ENCODE measurements at regions not wholly inside any gene's neighbourhood (a gene's known extent, or its start where the extent isn't known, plus 50 kb on each side); places are given as distances from the start of the nearest gene placed in this dataset.

- DNase-seq (ENCODE audit: low read depth) = no peak
- H3K4me3 ChIP-seq (ENCODE audit: low read depth, low read length) = no peak overlapping the region
- TF ChIP-seq, protein P1, sequence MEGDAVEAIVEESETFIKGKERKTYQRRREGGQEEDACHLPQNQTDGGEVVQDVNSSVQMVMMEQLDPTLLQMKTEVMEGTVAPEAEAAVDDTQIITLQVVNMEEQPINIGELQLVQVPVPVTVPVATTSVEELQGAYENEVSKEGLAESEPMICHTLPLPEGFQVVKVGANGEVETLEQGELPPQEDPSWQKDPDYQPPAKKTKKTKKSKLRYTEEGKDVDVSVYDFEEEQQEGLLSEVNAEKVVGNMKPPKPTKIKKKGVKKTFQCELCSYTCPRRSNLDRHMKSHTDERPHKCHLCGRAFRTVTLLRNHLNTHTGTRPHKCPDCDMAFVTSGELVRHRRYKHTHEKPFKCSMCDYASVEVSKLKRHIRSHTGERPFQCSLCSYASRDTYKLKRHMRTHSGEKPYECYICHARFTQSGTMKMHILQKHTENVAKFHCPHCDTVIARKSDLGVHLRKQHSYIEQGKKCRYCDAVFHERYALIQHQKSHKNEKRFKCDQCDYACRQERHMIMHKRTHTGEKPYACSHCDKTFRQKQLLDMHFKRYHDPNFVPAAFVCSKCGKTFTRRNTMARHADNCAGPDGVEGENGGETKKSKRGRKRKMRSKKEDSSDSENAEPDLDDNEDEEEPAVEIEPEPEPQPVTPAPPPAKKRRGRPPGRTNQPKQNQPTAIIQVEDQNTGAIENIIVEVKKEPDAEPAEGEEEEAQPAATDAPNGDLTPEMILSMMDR (conservative IDR thresholded peaks at IDR 0.05; ENCODE audit: low read depth, low read length) = no peak
These were observed 98.2 kb downstream of the TNFSF18 start for GRCh38 chr1:172952516-172952915.

GRCh38 chr1:172954476-172955150 is 96.1 kb downstream of the TNFSF18 start:
- TF ChIP-seq, protein P1 (conservative IDR thresholded peaks at IDR 0.05; ENCODE audit: low read depth, low read length) = no peak
- no peak for DNase-seq (ENCODE audit: low read depth)
- H3K4me3 ChIP-seq (ENCODE audit: low read depth, low read length) = no peak overlapping the region

DNA sequence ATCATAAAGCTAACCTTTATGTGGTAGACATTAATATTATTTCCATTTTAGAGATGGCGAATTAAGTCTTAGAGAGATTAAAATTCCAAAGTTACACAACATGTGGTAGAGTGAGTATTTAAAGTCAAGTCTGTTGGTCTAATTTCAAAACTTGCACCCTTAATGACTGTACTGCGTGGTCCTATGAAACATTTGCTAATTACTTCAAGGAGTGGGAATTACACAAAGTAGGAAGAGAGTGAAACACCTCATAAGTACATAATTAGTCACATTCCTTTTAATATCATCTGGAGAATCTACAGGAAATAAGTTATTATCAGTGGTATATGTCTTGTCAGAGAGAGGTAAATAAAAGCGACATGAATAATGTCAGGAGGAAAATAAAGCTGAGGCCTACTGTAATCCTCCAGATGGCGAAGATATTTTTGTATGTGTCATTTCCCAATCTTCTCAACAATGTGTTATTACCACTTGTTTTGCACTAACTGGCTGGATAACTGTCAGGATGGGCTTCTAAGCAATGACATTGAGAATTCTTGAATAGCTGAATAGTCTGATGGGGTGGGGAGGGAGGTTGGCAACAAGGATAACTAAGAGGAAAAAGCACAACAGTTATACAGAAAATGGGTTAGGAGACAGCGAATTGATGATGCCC is 95.5 kb downstream of the TNFSF18 start:
- no peak overlapping the region for H3K4me3 ChIP-seq (ENCODE audit: low read depth, low read length)
- no peak for DNase-seq (ENCODE audit: low read depth)
- TF ChIP-seq, protein P1 (conservative IDR thresholded peaks at IDR 0.05; ENCODE audit: low read depth, low read length) = no peak

GRCh38 chr1:172956871-172957270 is 93.9 kb downstream of the TNFSF18 start:
- DNase-seq (ENCODE audit: low read depth) = no peak
- no peak overlapping the region for H3K4me3 ChIP-seq (ENCODE audit: low read depth, low read length)
- TF ChIP-seq, protein P1 (conservative IDR thresholded peaks at IDR 0.05; ENCODE audit: low read depth, low read length) = no peak

DNA sequence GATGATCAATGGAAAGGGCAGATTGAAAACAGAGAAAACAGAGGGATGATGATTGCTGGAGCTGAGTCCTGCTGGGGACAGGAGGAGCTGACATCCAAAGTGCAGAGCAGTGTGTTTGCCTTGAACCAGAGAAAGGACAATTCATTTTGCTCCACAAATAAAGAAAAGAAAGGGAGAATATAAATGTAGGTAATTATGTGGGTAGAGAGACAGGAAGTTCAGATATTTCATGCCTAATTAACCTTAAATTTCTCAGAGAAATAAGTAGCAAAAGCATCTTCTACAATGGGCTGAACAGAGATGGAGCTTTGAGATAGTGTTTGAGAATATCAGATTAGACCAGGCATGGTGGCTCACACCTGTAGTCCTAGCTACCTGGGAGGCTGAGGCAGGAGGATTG is 93.2 kb downstream of the TNFSF18 start:
- DNase-seq (ENCODE audit: low read depth) = no peak
- TF ChIP-seq, protein P1 (conservative IDR thresholded peaks at IDR 0.05; ENCODE audit: low read depth, low read length) = no peak

GRCh38 chr1:172959571-172959970 is 91.2 kb downstream of the TNFSF18 start:
- TF ChIP-seq, protein P1 (conservative IDR thresholded peaks at IDR 0.05; ENCODE audit: low read depth, low read length) = no peak
- no peak for DNase-seq (ENCODE audit: low read depth)

More for the DNA sequence above, 93.2 kb downstream of the TNFSF18 start:
- H3K4me3 ChIP-seq (ENCODE audit: low read depth, low read length) = no peak overlapping the region

DNA sequence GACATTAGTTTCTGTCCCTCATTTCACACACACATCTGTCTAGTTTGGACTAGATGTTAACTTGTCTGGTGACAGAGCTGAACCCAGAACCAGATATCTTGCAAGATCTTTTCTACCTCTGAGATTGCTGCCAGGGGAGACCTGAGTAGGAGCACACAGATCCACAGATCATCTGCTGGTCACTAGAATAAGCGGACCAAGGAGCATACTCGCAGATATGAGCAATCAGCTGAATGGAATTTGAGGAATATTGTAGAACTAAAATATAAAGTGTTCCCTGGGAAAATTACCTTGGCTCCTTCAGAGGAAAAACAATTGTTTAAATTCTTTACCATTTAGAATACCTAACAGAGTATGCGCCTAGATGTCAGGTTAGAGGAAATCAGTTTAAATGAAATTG is 90.7 kb downstream of the TNFSF18 start:
- TF ChIP-seq, protein P1 (conservative IDR thresholded peaks at IDR 0.05; ENCODE audit: low read depth, low read length) = no peak
- DNase-seq (ENCODE audit: low read depth) = no peak
- no peak overlapping the region for H3K4me3 ChIP-seq (ENCODE audit: low read depth, low read length)

More at GRCh38 chr1:172959571-172959970, 91.2 kb downstream of the TNFSF18 start:
- H3K4me3 ChIP-seq (ENCODE audit: low read depth, low read length) = no peak overlapping the region
